Astrocyte (in vitro differentiated cells and primary cell): ENCODE measurements at regions not wholly inside any gene's neighbourhood (a gene's known extent, or its start where the extent isn't known, plus 50 kb on each side); places are given as distances from the start of the nearest gene placed in this dataset.

Experiments
- EZH2 ChIP-seq: IDR thresholded peaks from 2 replicates; pipeline ENCODE4 v1.6.1; 2012; ENCODE audit warnings: mild to moderate bottlenecking, low read length, inconsistent platforms; ENCODE audit not compliant: insufficient read depth
- TF ChIP-seq, protein P1 (sequence below): IDR thresholded peaks from 2 replicates; pipeline ENCODE4 v1.5.1; 2011; ENCODE audit warnings: low read depth, mild to moderate bottlenecking, inconsistent platforms, low read length, moderate library complexity; ENCODE audit not compliant: insufficient read depth

DNA sequence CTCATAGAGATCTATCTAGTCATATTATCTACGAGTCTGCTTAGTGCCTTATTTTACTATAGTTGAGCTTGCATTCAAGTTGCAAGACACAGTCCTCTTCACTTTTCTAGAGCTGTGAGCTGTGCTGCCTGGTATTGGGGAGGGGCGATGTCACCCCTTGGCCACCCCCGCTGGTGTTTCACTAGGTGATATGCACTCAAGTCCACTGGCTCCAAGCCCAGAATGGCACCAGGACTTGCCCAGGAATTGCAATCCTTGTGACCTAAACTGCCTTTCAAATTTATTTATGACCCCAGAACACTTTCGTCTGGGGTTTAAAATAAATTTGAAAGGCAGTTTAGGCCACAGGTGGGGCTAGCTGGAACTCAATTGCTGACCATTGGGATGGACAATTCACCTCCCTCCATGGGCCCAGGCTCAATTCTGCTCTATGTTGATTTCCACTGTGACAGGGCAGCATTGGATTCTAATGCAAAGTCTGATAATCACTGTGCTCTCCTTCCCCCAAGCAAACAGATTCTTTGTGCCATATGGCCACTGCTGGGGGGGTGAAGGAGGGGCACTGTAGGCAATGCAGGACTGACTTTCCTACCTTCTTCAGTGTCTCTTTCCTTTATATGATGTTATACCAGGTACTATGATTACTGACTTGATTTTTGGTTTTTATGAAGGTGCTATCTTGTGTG lies 1244.2 kb upstream of the MIR17HG start:
- TF ChIP-seq, protein P1, sequence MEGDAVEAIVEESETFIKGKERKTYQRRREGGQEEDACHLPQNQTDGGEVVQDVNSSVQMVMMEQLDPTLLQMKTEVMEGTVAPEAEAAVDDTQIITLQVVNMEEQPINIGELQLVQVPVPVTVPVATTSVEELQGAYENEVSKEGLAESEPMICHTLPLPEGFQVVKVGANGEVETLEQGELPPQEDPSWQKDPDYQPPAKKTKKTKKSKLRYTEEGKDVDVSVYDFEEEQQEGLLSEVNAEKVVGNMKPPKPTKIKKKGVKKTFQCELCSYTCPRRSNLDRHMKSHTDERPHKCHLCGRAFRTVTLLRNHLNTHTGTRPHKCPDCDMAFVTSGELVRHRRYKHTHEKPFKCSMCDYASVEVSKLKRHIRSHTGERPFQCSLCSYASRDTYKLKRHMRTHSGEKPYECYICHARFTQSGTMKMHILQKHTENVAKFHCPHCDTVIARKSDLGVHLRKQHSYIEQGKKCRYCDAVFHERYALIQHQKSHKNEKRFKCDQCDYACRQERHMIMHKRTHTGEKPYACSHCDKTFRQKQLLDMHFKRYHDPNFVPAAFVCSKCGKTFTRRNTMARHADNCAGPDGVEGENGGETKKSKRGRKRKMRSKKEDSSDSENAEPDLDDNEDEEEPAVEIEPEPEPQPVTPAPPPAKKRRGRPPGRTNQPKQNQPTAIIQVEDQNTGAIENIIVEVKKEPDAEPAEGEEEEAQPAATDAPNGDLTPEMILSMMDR, result no peak
- TF ChIP-seq EZH2, result no peak
